Calu3 (cell line): ENCODE measurements at regions not wholly inside any gene's neighbourhood (a gene's known extent, or its start where the extent isn't known, plus 50 kb on each side); places are given as distances from the start of the nearest gene placed in this dataset.

ENCODE experiments used
- BruUV-seq: library from RNA; stranded (reverse); fragments of 400-500 nt; replicated peaks from 2 replicates; lab custom pipeline; 2021; lab: Mats Ljungman, UMichigan
- CTCF ChIA-PET: fragments of 300-600 bp; sonication (Branson Sonifier 250); formaldehyde crosslinking; loops from one replicate; lab custom pipeline; 2022; ENCODE audit warnings: antibody characterized with exemption; lab: Charles Lee
- DNase-seq: peaks from one replicate; pipeline ENCODE4 v3.0.0; 2022
- H3K27ac Mint-ChIP-seq: one replicate; pipeline ENCODE4 v1.8.0; 2022; ENCODE audit warnings: mixed read lengths; ENCODE audit not compliant: unreplicated experiment
- H3K27me3 Mint-ChIP-seq: one replicate; pipeline ENCODE4 v1.8.0; 2022; ENCODE audit warnings: mixed read lengths; ENCODE audit not compliant: unreplicated experiment
- H3K36me3 Mint-ChIP-seq: one replicate; pipeline ENCODE4 v1.8.0; 2022; ENCODE audit warnings: mild to moderate bottlenecking, moderate library complexity, mixed read lengths; ENCODE audit not compliant: insufficient read depth, unreplicated experiment
- H3K4me1 Mint-ChIP-seq: one replicate; pipeline ENCODE4 v1.8.0; 2022; ENCODE audit warnings: mild to moderate bottlenecking, low read depth, mixed read lengths; ENCODE audit not compliant: unreplicated experiment
- H3K4me3 Mint-ChIP-seq: one replicate; pipeline ENCODE4 v1.8.0; 2022; ENCODE audit warnings: mild to moderate bottlenecking, low read depth, moderate library complexity, mixed read lengths; ENCODE audit not compliant: unreplicated experiment
- H3K9me3 Mint-ChIP-seq: one replicate; pipeline ENCODE4 v1.8.0; 2022; ENCODE audit warnings: low read depth, mixed read lengths; ENCODE audit not compliant: unreplicated experiment
- intact Hi-C: fragments of 100-400 bp; cut with micrococcal nuclease; formaldehyde crosslinking; loops from one replicate; pipeline ENCODE4 v1.10.0; 2022; ENCODE audit not compliant: unreplicated experiment
- TF ChIP-seq, protein P1 (sequence below): fragments of 200-600 bp; IDR thresholded peaks from one replicate; pipeline ENCODE4 v1.8.0; 2022; ENCODE audit warnings: antibody characterized with exemption; ENCODE audit not compliant: unreplicated experiment

DNA sequence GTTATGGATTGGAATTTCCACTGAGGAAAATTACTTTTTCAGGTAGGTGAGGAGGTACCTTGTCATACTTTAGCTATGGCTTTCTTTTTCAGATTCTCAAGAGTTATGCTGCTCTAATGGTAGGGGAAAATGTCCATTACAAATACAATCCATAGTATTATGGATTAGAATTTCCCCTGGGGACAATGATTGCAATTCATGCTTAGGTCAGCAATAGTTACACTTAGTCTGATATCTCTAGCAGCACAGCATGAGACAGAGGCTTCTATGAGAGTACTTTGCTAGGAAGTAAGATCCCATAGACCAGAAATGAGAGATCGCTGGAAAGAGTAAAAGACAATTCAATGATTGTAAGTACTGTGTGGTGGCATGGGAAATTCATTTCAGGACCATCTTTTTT lies 949.5 kb upstream of the CDH8 start:
- CTCF ChIA-PET = no interaction called here
- no TSS peak for BruUV-seq
- Mint-ChIP-seq H3K4me1 (no peaks in the 10 kb centered on the region), H3K27ac (no peak overlapping the region), H3K4me3 (no peak overlapping the region), H3K36me3 (no peaks in the 10 kb centered on the region), H3K27me3 (no peaks in the 10 kb centered on the region), H3K9me3 (peaks cover 3% of the 10 kb centered on the region)
- intact Hi-C loops = no loop called here
- TF ChIP-seq, protein P1, sequence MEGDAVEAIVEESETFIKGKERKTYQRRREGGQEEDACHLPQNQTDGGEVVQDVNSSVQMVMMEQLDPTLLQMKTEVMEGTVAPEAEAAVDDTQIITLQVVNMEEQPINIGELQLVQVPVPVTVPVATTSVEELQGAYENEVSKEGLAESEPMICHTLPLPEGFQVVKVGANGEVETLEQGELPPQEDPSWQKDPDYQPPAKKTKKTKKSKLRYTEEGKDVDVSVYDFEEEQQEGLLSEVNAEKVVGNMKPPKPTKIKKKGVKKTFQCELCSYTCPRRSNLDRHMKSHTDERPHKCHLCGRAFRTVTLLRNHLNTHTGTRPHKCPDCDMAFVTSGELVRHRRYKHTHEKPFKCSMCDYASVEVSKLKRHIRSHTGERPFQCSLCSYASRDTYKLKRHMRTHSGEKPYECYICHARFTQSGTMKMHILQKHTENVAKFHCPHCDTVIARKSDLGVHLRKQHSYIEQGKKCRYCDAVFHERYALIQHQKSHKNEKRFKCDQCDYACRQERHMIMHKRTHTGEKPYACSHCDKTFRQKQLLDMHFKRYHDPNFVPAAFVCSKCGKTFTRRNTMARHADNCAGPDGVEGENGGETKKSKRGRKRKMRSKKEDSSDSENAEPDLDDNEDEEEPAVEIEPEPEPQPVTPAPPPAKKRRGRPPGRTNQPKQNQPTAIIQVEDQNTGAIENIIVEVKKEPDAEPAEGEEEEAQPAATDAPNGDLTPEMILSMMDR = no peak
- no peak for DNase-seq

DNA sequence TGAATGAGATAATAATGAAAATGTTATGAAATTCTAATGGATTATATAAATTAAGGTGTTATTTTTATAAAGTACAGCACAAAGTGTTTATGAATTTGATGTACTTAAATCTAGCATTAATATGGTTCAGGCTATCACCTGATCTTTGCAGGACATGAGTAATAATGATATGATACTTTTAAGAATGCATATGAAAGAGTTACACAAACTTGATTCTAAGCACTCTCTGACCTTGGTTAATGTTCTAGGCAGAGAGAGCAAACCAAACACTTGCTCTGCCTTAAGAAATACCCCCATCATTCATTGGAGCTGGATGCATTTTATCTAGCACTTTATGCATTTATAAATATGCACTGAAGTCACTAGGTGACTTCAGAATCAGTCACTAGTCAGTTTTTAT lies 942.2 kb upstream of the CDH8 start:
- Mint-ChIP-seq H3K9me3 (peaks cover 9% of the 10 kb centered on the region), H3K4me1 (no peaks in the 10 kb centered on the region), H3K4me3 (no peak overlapping the region), H3K36me3 (no peaks in the 10 kb centered on the region), H3K27me3 (no peaks in the 10 kb centered on the region), H3K27ac (no peak overlapping the region)
- CTCF ChIA-PET = no interaction called here
- no peak for DNase-seq
- TF ChIP-seq, protein P1 = no peak
- intact Hi-C loops = no loop called here
- BruUV-seq = no TSS peak

DNA sequence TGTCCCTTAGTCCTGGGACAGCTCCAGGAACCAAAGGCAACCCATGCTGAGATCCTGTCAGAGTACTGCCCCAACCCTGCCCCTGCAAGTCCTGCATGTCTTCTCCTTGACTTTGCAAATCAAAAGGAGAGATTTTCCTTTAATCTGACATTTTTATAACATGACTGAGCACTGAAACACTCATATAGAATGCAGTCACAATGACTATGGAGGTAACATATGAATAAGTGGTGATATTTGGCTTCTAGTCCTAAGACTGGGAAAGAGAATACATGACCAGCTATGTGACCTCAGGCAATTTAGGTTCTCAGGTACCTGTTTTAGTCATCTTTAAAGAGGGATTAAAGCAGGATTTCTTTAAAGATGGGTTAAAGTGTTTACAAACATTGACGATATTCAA lies 941.6 kb upstream of the CDH8 start:
- CTCF ChIA-PET = no interaction called here
- TF ChIP-seq, protein P1 = no peak
- no peaks in the 10 kb centered on the region for H3K4me1 Mint-ChIP-seq
- no TSS peak for BruUV-seq
- intact Hi-C loops = no loop called here
- no peaks in the 10 kb centered on the region for H3K36me3 Mint-ChIP-seq
- DNase-seq = no peak
- H3K27me3 Mint-ChIP-seq = no peaks in the 10 kb centered on the region
- H3K27ac Mint-ChIP-seq = no peak overlapping the region
- peaks cover 6% of the 10 kb centered on the region for H3K9me3 Mint-ChIP-seq
- H3K4me3 Mint-ChIP-seq = no peak overlapping the region

DNA sequence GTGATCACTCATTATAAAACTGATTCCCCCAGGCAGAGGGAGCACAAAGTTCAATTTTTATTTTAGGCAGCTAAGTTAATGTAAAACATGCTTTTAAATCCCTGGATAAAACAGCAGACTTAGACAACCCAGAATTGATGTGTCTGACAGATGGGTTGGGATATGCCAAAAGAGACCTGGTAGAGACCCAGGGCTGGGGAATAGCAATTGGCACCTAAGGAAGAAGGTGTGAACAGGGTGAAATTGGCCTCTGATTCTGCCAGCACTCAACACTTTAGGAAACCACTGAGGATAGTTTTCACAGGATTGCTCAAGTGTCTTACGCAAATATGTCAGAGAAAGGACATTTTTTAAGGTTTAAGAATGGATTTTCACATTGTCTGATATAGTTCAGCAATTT lies 938.2 kb upstream of the CDH8 start:
- Mint-ChIP-seq H3K27me3 (no peaks in the 10 kb centered on the region), H3K27ac (no peak overlapping the region), H3K9me3 (peaks cover 6% of the 10 kb centered on the region), H3K36me3 (no peaks in the 10 kb centered on the region), H3K4me1 (no peaks in the 10 kb centered on the region), H3K4me3 (no peak overlapping the region)
- intact Hi-C loops = no loop called here
- CTCF ChIA-PET = no interaction called here
- no TSS peak for BruUV-seq
- TF ChIP-seq, protein P1 = no peak
- no peak for DNase-seq
